ENCODE measurements at regions not wholly inside any gene's neighbourhood (a gene's known extent, or its start where the extent isn't known, plus 50 kb on each side); places are given as distances from the start of the nearest gene placed in this dataset.

- no peak for DNase-seq
Measured at GRCh38 chr1:57854436-57854835, 430.6 kb upstream of the DAB1 start.

- DNase-seq, result no peak
Measured at GRCh38 chr1:57850176-57850940, 426.5 kb upstream of the DAB1 start.

- no peak for DNase-seq
Measured at GRCh38 chr1:57848406-57848805, 424.5 kb upstream of the DAB1 start.

- no peak for DNase-seq
Measured at GRCh38 chr1:57845041-57845440, 421.2 kb upstream of the DAB1 start.

- no peak for DNase-seq
Measured at GRCh38 chr1:57844382-57844980, 420.6 kb upstream of the DAB1 start.

GRCh38 chr1:57843760-57844159, 419.9 kb upstream of the DAB1 start:
- DNase-seq, result no peak

- DNase-seq, result no peak
Measured at GRCh38 chr1:57839526-57839925, 415.7 kb upstream of the DAB1 start.

GRCh38 chr1:57839067-57839466, 415.2 kb upstream of the DAB1 start:
- no peak for DNase-seq

GRCh38 chr1:57835620-57836019, 411.8 kb upstream of the DAB1 start:
- DNase-seq, result no peak

- no peak for DNase-seq
Measured at GRCh38 chr1:57833296-57833695, 409.4 kb upstream of the DAB1 start.

- no peak for DNase-seq
Measured at GRCh38 chr1:57832612-57833011, 408.8 kb upstream of the DAB1 start.

GRCh38 chr1:57831624-57832023, 407.8 kb upstream of the DAB1 start:
- no peak for DNase-seq

- DNase-seq, result no peak
Measured at GRCh38 chr1:57826535-57826934, 402.7 kb upstream of the DAB1 start.

GRCh38 chr1:57824535-57824934, 400.7 kb upstream of the DAB1 start:
- no peak for DNase-seq

- no peak for DNase-seq
Measured at GRCh38 chr1:57820356-57821095, 396.7 kb upstream of the DAB1 start.

- no peak for DNase-seq
Measured at GRCh38 chr1:57819893-57820292, 396.0 kb upstream of the DAB1 start.

- no peak for DNase-seq
Measured at GRCh38 chr1:57803586-57803985, 379.7 kb upstream of the DAB1 start.

- DNase-seq, result no peak
Measured at GRCh38 chr1:57800376-57800775, 376.5 kb upstream of the DAB1 start.

GRCh38 chr1:57799490-57800115, 375.7 kb upstream of the DAB1 start:
- no peak for DNase-seq

- DNase-seq, result no peak
Measured at GRCh38 chr1:57798543-57798942, 374.7 kb upstream of the DAB1 start.

- no peak for DNase-seq
Measured at GRCh38 chr1:57797084-57797483, 373.2 kb upstream of the DAB1 start.

GRCh38 chr1:57796616-57797015, 372.8 kb upstream of the DAB1 start:
- no peak for DNase-seq

GRCh38 chr1:57795886-57796285, 372.0 kb upstream of the DAB1 start:
- no peak for DNase-seq
